Activated naive CD4-positive, alpha-beta T cell treated with anti-CD3 and anti-CD28 coated beads, Interleukin-2, amount 10 ng/mL, durations not matched to agents 7 days and 5 days (primary cell): ENCODE measurements at regions not wholly inside any gene's neighbourhood (a gene's known extent, or its start where the extent isn't known, plus 50 kb on each side); places are given as distances from the start of the nearest gene placed in this dataset.

ENCODE experiments used
- CTCF ChIA-PET: fragments of 350-600 bp; sonication (Branson Sonifier 250); formaldehyde crosslinking; loops from one replicate; lab custom pipeline; 2021; ENCODE audit warnings: antibody characterized with exemption; lab: Charles Lee
- DNase-seq: peaks from one replicate; pipeline ENCODE4 v3.0.0-alpha.2; 2020
- H3K27ac Mint-ChIP-seq: one replicate; pipeline ENCODE4 v1.8.0; 2021; ENCODE audit warnings: mild to moderate bottlenecking, moderate library complexity, mixed read lengths
- H3K27me3 Mint-ChIP-seq: one replicate; pipeline ENCODE4 v1.8.0; 2021; ENCODE audit warnings: mild to moderate bottlenecking, mixed read lengths
- H3K36me3 Mint-ChIP-seq: one replicate; pipeline ENCODE4 v1.8.0; 2021; ENCODE audit warnings: mixed read lengths
- H3K4me1 Mint-ChIP-seq: one replicate; pipeline ENCODE4 v1.8.0; 2021; ENCODE audit warnings: mixed read lengths
- H3K4me3 Mint-ChIP-seq: one replicate; pipeline ENCODE4 v1.8.0; 2021; ENCODE audit warnings: mild to moderate bottlenecking, moderate library complexity, mixed read lengths
- H3K9me3 Mint-ChIP-seq: one replicate; pipeline ENCODE4 v1.8.0; 2021; ENCODE audit warnings: mixed read lengths

GRCh38 chr18:34591920-34592444, 118.1 kb upstream of the DTNA start:
- H3K4me1 Mint-ChIP-seq = no peaks in the 10 kb centered on the region
- H3K27ac Mint-ChIP-seq = no peak overlapping the region
- H3K27me3 Mint-ChIP-seq = no peaks in the 10 kb centered on the region
- CTCF ChIA-PET = no interaction called here
- no peak overlapping the region for H3K4me3 Mint-ChIP-seq
- H3K36me3 Mint-ChIP-seq = no peaks in the 10 kb centered on the region
- H3K9me3 Mint-ChIP-seq = no peaks in the 10 kb centered on the region
- no peak for DNase-seq

DNA sequence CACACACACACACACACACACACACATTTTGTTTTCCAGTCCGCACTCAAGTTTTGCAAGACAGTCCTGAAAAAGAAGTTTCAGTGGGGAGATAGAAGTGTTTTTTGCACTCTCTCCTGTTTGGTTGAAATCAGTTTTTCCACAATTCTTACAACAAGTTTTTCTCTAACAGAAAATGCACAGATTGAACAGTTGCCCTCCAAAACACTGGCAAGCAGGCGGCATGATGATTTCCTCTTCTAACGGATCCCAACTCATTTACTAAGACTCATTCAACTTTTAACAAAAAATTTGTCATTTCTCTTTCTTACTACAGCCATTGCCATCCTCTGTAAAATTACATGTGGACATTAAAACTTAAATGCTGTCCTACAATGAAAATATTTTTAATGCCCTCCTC, 117.6 kb upstream of the DTNA start:
- H3K4me1 Mint-ChIP-seq = no peaks in the 10 kb centered on the region
- no peaks in the 10 kb centered on the region for H3K9me3 Mint-ChIP-seq
- no peaks in the 10 kb centered on the region for H3K36me3 Mint-ChIP-seq
- no peak for DNase-seq
- no peaks in the 10 kb centered on the region for H3K27me3 Mint-ChIP-seq
- no peak overlapping the region for H3K27ac Mint-ChIP-seq
- CTCF ChIA-PET = no interaction called here
- H3K4me3 Mint-ChIP-seq = no peak overlapping the region

DNA sequence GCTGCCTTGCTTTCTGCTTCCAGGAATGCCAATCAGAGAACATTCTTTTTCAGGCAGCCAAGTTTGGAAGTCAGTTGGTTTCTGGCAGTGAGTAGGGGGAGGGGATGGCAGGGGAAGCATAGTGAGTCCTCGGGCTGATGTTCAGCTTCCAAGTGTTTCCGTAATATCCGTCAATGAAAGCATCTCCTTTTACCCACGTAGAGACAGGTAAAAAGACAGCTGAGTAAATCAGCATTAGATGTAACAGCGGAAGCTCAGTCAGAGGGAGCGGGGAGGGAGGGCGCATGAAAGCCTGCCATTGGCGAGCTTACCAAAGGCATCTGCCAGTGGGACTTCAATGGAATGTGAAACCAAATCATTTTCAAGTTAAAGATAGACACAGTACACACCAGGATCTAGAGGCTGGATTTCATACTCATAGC, 117.1 kb upstream of the DTNA start:
- Mint-ChIP-seq H3K4me3 (no peak overlapping the region), H3K27me3 (no peaks in the 10 kb centered on the region), H3K4me1 (no peaks in the 10 kb centered on the region), H3K27ac (no peak overlapping the region), H3K9me3 (no peaks in the 10 kb centered on the region), H3K36me3 (no peaks in the 10 kb centered on the region)
- DNase-seq = no peak
- CTCF ChIA-PET = no interaction called here

GRCh38 chr18:34594266-34594665, 115.8 kb upstream of the DTNA start:
- no peaks in the 10 kb centered on the region for H3K4me1 Mint-ChIP-seq
- H3K27ac Mint-ChIP-seq = no peak overlapping the region
- H3K9me3 Mint-ChIP-seq = no peaks in the 10 kb centered on the region
- H3K27me3 Mint-ChIP-seq = no peaks in the 10 kb centered on the region
- H3K36me3 Mint-ChIP-seq = no peaks in the 10 kb centered on the region
- no peak for DNase-seq
- no peak overlapping the region for H3K4me3 Mint-ChIP-seq
- CTCF ChIA-PET = no interaction called here

GRCh38 chr18:34595690-34596089, 114.4 kb upstream of the DTNA start:
- DNase-seq = no peak
- no peaks in the 10 kb centered on the region for H3K36me3 Mint-ChIP-seq
- CTCF ChIA-PET = no interaction called here
- no peak overlapping the region for H3K27ac Mint-ChIP-seq
- H3K4me3 Mint-ChIP-seq = no peak overlapping the region
- H3K4me1 Mint-ChIP-seq = no peaks in the 10 kb centered on the region
- no peaks in the 10 kb centered on the region for H3K27me3 Mint-ChIP-seq
- no peaks in the 10 kb centered on the region for H3K9me3 Mint-ChIP-seq

DNA sequence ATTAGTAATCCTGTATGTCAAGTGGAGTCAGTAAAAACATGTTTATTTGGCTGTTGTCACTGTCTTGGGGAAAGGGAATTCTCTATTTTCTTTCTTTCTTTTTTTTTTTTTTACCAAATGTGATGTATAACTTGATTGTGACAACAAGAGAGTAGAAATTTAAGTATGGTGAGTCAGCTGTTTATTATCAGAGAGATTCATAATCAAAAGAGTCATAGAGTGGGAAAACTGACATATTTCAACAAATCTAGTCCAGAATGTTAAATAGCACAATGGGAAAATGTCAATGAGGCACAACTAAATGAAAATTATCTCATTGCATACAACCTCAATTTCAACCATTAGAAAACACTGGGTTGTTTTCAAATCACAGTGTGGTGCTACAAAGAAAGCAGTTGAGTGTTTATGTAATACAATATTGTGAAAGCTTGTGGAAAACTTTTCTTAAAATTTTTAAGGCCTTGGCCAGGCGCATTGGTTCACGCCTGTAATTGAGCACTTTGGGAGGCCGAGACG, 111.9 kb upstream of the DTNA start:
- no peaks in the 10 kb centered on the region for H3K4me1 Mint-ChIP-seq
- DNase-seq = no peak
- no peak overlapping the region for H3K4me3 Mint-ChIP-seq
- no peak overlapping the region for H3K27ac Mint-ChIP-seq
- CTCF ChIA-PET = no interaction called here
- no peaks in the 10 kb centered on the region for H3K36me3 Mint-ChIP-seq
- no peaks in the 10 kb centered on the region for H3K27me3 Mint-ChIP-seq
- H3K9me3 Mint-ChIP-seq = no peaks in the 10 kb centered on the region

DNA sequence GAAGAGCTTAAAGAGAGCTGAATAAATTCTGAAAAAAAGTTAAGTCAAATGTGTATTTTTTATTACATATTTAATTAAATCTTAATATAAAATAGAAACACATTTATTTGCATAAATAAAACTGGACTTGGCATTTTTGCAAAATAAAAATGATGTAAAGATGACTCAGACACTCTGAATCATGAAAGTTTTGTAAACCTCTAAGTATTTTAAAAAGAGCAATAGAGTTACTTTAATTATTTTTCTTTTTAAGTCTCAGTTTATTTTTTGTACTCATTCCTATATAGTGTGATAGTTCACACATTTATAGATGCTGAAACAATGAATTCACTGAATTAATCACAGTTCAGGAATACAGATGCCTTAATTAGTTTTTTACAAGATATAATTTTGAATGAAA, 109.9 kb upstream of the DTNA start:
- Mint-ChIP-seq H3K4me1 (no peaks in the 10 kb centered on the region), H3K27ac (no peak overlapping the region), H3K4me3 (no peak overlapping the region), H3K9me3 (no peaks in the 10 kb centered on the region), H3K36me3 (no peaks in the 10 kb centered on the region), H3K27me3 (no peaks in the 10 kb centered on the region)
- DNase-seq = no peak
- CTCF ChIA-PET = no interaction called here

GRCh38 chr18:34600874-34601656, 109.0 kb upstream of the DTNA start:
- H3K27me3 Mint-ChIP-seq = no peaks in the 10 kb centered on the region
- no peaks in the 10 kb centered on the region for H3K4me1 Mint-ChIP-seq
- no peak for DNase-seq
- no peak overlapping the region for H3K4me3 Mint-ChIP-seq
- CTCF ChIA-PET = no interaction called here
- H3K9me3 Mint-ChIP-seq = no peaks in the 10 kb centered on the region
- H3K27ac Mint-ChIP-seq = no peak overlapping the region
- no peaks in the 10 kb centered on the region for H3K36me3 Mint-ChIP-seq

- Mint-ChIP-seq H3K27me3 (no peaks in the 10 kb centered on the region), H3K4me3 (no peak overlapping the region)
Observed at GRCh38 chr18:34604591-34604990, 105.5 kb upstream of the DTNA start.

DNA sequence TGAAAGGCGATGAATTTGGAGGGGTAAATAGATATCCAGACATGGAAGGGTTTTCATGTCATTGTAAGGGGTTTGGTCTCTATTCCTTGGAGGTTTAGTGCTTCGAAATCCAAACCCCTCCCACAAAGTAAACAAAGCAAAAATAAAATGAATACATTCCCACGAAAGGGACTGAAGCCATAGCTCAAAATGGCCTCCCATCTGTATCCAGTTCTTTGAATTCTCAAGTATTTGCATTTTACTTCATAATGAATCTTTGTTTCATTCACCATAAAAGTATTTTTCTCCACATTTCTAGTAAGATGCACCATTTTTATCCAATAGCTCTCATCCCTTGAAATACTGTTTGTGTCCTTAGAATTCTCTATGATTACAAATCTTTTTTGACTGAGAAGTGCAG, 103.2 kb upstream of the DTNA start:
- no peaks in the 10 kb centered on the region for H3K9me3 Mint-ChIP-seq
- no peak for DNase-seq
- H3K27me3 Mint-ChIP-seq = no peaks in the 10 kb centered on the region
- CTCF ChIA-PET = no interaction called here
- no peaks in the 10 kb centered on the region for H3K4me1 Mint-ChIP-seq
- no peaks in the 10 kb centered on the region for H3K36me3 Mint-ChIP-seq
- H3K27ac Mint-ChIP-seq = no peak overlapping the region
- no peak overlapping the region for H3K4me3 Mint-ChIP-seq

More at GRCh38 chr18:34604591-34604990, 105.5 kb upstream of the DTNA start:
- no peaks in the 10 kb centered on the region for H3K36me3 Mint-ChIP-seq
- H3K27ac Mint-ChIP-seq = no peak overlapping the region
- H3K4me1 Mint-ChIP-seq = no peaks in the 10 kb centered on the region
- no peak for DNase-seq
- no peaks in the 10 kb centered on the region for H3K9me3 Mint-ChIP-seq
- CTCF ChIA-PET = no interaction called here

DNA sequence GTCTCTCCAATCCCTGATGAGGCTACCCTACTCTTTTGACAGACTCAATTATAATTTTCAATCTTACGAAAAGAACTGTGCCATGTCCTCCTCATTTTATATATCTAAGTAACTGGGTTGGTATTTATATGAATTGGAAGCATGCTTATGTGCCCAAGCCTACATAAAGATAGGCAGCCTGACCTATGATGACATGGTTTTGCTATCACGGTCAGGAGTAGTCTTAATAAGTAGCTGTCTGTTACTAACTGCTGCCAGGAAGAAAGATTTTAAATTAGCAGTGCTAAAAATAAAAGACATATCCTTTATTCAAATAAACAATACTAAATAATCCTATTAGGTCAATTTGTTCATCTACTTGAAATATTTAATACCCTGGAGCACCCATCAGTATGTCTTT, 102.0 kb upstream of the DTNA start:
- Mint-ChIP-seq H3K36me3 (no peaks in the 10 kb centered on the region), H3K27ac (no peak overlapping the region), H3K4me3 (no peak overlapping the region), H3K27me3 (no peaks in the 10 kb centered on the region), H3K9me3 (no peaks in the 10 kb centered on the region), H3K4me1 (no peaks in the 10 kb centered on the region)
- no peak for DNase-seq
- CTCF ChIA-PET = no interaction called here

- CTCF ChIA-PET = no interaction called here
- Mint-ChIP-seq H3K4me3 (no peak overlapping the region), H3K27me3 (no peaks in the 10 kb centered on the region), H3K9me3 (no peaks in the 10 kb centered on the region), H3K4me1 (no peaks in the 10 kb centered on the region), H3K27ac (no peak overlapping the region), H3K36me3 (no peaks in the 10 kb centered on the region)
- DNase-seq = no peak
Observed at GRCh38 chr18:34609986-34610648, 100.0 kb upstream of the DTNA start.

GRCh38 chr18:34611904-34612303, 98.2 kb upstream of the DTNA start:
- Mint-ChIP-seq H3K27ac (no peak overlapping the region), H3K36me3 (no peaks in the 10 kb centered on the region), H3K4me1 (no peaks in the 10 kb centered on the region), H3K4me3 (no peak overlapping the region), H3K27me3 (no peaks in the 10 kb centered on the region), H3K9me3 (no peaks in the 10 kb centered on the region)
- no peak for DNase-seq
- CTCF ChIA-PET = no interaction called here

- CTCF ChIA-PET = no interaction called here
- Mint-ChIP-seq H3K4me1 (no peaks in the 10 kb centered on the region), H3K27me3 (no peaks in the 10 kb centered on the region), H3K4me3 (no peak overlapping the region), H3K9me3 (peaks cover 6% of the 10 kb centered on the region), H3K27ac (no peak overlapping the region), H3K36me3 (no peaks in the 10 kb centered on the region)
- DNase-seq = no peak
Observed at GRCh38 chr18:34620258-34620861, 89.7 kb upstream of the DTNA start.
